MG63 (cell line): ENCODE measurements at regions not wholly inside any gene's neighbourhood (a gene's known extent, or its start where the extent isn't known, plus 50 kb on each side); places are given as distances from the start of the nearest gene placed in this dataset.

Experiments
- DNase-seq: peaks from one replicate; pipeline ENCODE4 v3.0.0-alpha.2; 2020
- H3K27me3 ChIP-seq: fragments of 250-450 bp; sonication (Bioruptor Pico); 2 replicates; pipeline ENCODE4 v1.5.1; 2020; ENCODE audit warnings: mild to moderate bottlenecking, moderate library complexity
- H3K36me3 ChIP-seq: fragments of 250-450 bp; sonication (Bioruptor Pico); 2 replicates; pipeline ENCODE4 v1.5.1; 2020; ENCODE audit warnings: mild to moderate bottlenecking, moderate library complexity
- H3K4me3 ChIP-seq: fragments of 250-450 bp; sonication (Bioruptor Pico); 2 replicates; pipeline ENCODE4 v1.5.1; 2020; ENCODE audit warnings: mild to moderate bottlenecking, moderate library complexity
- H3K9me3 ChIP-seq: fragments of 250-450 bp; sonication (Bioruptor Pico); 2 replicates; pipeline ENCODE4 v1.5.1; 2020; ENCODE audit warnings: mild to moderate bottlenecking, moderate library complexity

- no peaks in the 10 kb centered on the region for H3K36me3 ChIP-seq
- H3K4me3 ChIP-seq = no peak overlapping the region
- DNase-seq = no peak
- H3K9me3 ChIP-seq = no peaks in the 10 kb centered on the region
- peaks cover 15% of the 10 kb centered on the region for H3K27me3 ChIP-seq
These were observed 80.6 kb upstream of the PRR20G start for GRCh38 chr3:127368186-127369032.

- Histone ChIP-seq H3K9me3 (no peaks in the 10 kb centered on the region), H3K4me3 (no peak overlapping the region), H3K36me3 (no peaks in the 10 kb centered on the region), H3K27me3 (peaks cover 15% of the 10 kb centered on the region)
- DNase-seq = no peak
These were observed 79.7 kb upstream of the PRR20G start for GRCh38 chr3:127367593-127367992.

- Histone ChIP-seq H3K27me3 (peaks cover 13% of the 10 kb centered on the region), H3K9me3 (no peaks in the 10 kb centered on the region)
These were observed 78.5 kb upstream of the PRR20G start for GRCh38 chr3:127366383-127366782.

GRCh38 chr3:127365163-127365798, 77.4 kb upstream of the PRR20G start:
- Histone ChIP-seq H3K9me3 (no peaks in the 10 kb centered on the region), H3K4me3 (no peak overlapping the region), H3K27me3 (peaks cover 8% of the 10 kb centered on the region), H3K36me3 (no peaks in the 10 kb centered on the region)
- DNase-seq = no peak

More at GRCh38 chr3:127366383-127366782, 78.5 kb upstream of the PRR20G start:
- no peaks in the 10 kb centered on the region for H3K36me3 ChIP-seq
- no peak for DNase-seq
- no peak overlapping the region for H3K4me3 ChIP-seq

- DNase-seq = no peak
- Histone ChIP-seq H3K27me3 (peaks cover 8% of the 10 kb centered on the region), H3K9me3 (no peaks in the 10 kb centered on the region), H3K4me3 (no peak overlapping the region), H3K36me3 (no peaks in the 10 kb centered on the region)
These were observed 76.0 kb upstream of the PRR20G start for GRCh38 chr3:127363891-127364290.

- Histone ChIP-seq H3K4me3 (no peak overlapping the region), H3K9me3 (no peaks in the 10 kb centered on the region), H3K36me3 (no peaks in the 10 kb centered on the region), H3K27me3 (peaks cover 8% of the 10 kb centered on the region)
- DNase-seq = no peak
These were observed 75.3 kb upstream of the PRR20G start for GRCh38 chr3:127363171-127363570.

GRCh38 chr3:127360647-127361046, 72.8 kb upstream of the PRR20G start:
- H3K36me3 ChIP-seq = no peaks in the 10 kb centered on the region
- DNase-seq = no peak
- H3K9me3 ChIP-seq = peaks cover 9% of the 10 kb centered on the region
- peaks cover 8% of the 10 kb centered on the region for H3K27me3 ChIP-seq
- H3K4me3 ChIP-seq = no peak overlapping the region

GRCh38 chr3:127358641-127359040, 70.8 kb upstream of the PRR20G start:
- DNase-seq = no peak
- Histone ChIP-seq H3K9me3 (peaks cover 11% of the 10 kb centered on the region), H3K4me3 (no peak overlapping the region), H3K27me3 (no peaks in the 10 kb centered on the region), H3K36me3 (no peaks in the 10 kb centered on the region)

GRCh38 chr3:127356381-127356780, 68.5 kb upstream of the PRR20G start:
- Histone ChIP-seq H3K9me3 (peaks cover 11% of the 10 kb centered on the region), H3K4me3 (no peak overlapping the region), H3K36me3 (no peaks in the 10 kb centered on the region), H3K27me3 (no peaks in the 10 kb centered on the region)
- no peak for DNase-seq

- DNase-seq = no peak
- peaks cover 11% of the 10 kb centered on the region for H3K9me3 ChIP-seq
- H3K4me3 ChIP-seq = no peak overlapping the region
- no peaks in the 10 kb centered on the region for H3K36me3 ChIP-seq
- no peaks in the 10 kb centered on the region for H3K27me3 ChIP-seq
These were observed 66.9 kb upstream of the PRR20G start for GRCh38 chr3:127354761-127355160.

- H3K9me3 ChIP-seq = peaks cover 11% of the 10 kb centered on the region
- no peaks in the 10 kb centered on the region for H3K36me3 ChIP-seq
- H3K4me3 ChIP-seq = no peak overlapping the region
- no peak for DNase-seq
- H3K27me3 ChIP-seq = peaks cover 9% of the 10 kb centered on the region
These were observed 64.8 kb upstream of the PRR20G start for GRCh38 chr3:127352612-127353011.

- peaks cover 7% of the 10 kb centered on the region for H3K9me3 ChIP-seq
- DNase-seq = no peak
- H3K36me3 ChIP-seq = no peaks in the 10 kb centered on the region
- H3K27me3 ChIP-seq = peaks cover 9% of the 10 kb centered on the region
- no peak overlapping the region for H3K4me3 ChIP-seq
These were observed 64.0 kb upstream of the PRR20G start for GRCh38 chr3:127351775-127352350.

- Histone ChIP-seq H3K4me3 (no peak overlapping the region), H3K27me3 (peaks cover 9% of the 10 kb centered on the region)
- no peak for DNase-seq
These were observed 63.5 kb upstream of the PRR20G start for GRCh38 chr3:127351321-127351720.

GRCh38 chr3:127350172-127351050, 62.6 kb upstream of the PRR20G start:
- Histone ChIP-seq H3K4me3 (no peak overlapping the region), H3K9me3 (0 out of 2 replicates have a peak, but pooled peaks cover under 1% of the 10 kb centered on the region), H3K36me3 (no peaks in the 10 kb centered on the region), H3K27me3 (peaks cover 16% of the 10 kb centered on the region)
- DNase-seq = no peak

More at GRCh38 chr3:127351321-127351720, 63.5 kb upstream of the PRR20G start:
- no peaks in the 10 kb centered on the region for H3K36me3 ChIP-seq
- peaks cover 3% of the 10 kb centered on the region for H3K9me3 ChIP-seq

GRCh38 chr3:127349501-127350171, 61.8 kb upstream of the PRR20G start:
- peaks cover 16% of the 10 kb centered on the region for H3K27me3 ChIP-seq
- no peaks in the 10 kb centered on the region for H3K9me3 ChIP-seq
- H3K4me3 ChIP-seq = no peak overlapping the region
- H3K36me3 ChIP-seq = no peaks in the 10 kb centered on the region
- no peak for DNase-seq

GRCh38 chr3:127342735-127343134, 54.9 kb upstream of the PRR20G start:
- Histone ChIP-seq H3K4me3 (no peak overlapping the region), H3K27me3 (peaks cover 7% of the 10 kb centered on the region; the same call in 1 of the 2 replicates), H3K9me3 (no peaks in the 10 kb centered on the region), H3K36me3 (no peaks in the 10 kb centered on the region)
- no peak for DNase-seq
